Stimulated activated CD8-positive, alpha-beta memory T cell treated with anti-CD3 and anti-CD28 coated beads, Interleukin-15, amount 100 ng/mL, for 24 hours (primary cell): ENCODE measurements at regions not wholly inside any gene's neighbourhood (a gene's known extent, or its start where the extent isn't known, plus 50 kb on each side); places are given as distances from the start of the nearest gene placed in this dataset.
"Not testable (repeated sequence)": the region's sequence is repeated elsewhere in the genome, so short reads cannot be mapped to it uniquely, and the experiment has no call there.

Experiments used
- DNase-seq: peaks from one replicate; pipeline ENCODE4 v3.0.0-alpha.2; 2020; ENCODE audit warnings: low read depth

GRCh38 chr4:181004056-181004455 lies 1239.1 kb upstream of the TENM3 start:
- DNase-seq = no peak

DNA sequence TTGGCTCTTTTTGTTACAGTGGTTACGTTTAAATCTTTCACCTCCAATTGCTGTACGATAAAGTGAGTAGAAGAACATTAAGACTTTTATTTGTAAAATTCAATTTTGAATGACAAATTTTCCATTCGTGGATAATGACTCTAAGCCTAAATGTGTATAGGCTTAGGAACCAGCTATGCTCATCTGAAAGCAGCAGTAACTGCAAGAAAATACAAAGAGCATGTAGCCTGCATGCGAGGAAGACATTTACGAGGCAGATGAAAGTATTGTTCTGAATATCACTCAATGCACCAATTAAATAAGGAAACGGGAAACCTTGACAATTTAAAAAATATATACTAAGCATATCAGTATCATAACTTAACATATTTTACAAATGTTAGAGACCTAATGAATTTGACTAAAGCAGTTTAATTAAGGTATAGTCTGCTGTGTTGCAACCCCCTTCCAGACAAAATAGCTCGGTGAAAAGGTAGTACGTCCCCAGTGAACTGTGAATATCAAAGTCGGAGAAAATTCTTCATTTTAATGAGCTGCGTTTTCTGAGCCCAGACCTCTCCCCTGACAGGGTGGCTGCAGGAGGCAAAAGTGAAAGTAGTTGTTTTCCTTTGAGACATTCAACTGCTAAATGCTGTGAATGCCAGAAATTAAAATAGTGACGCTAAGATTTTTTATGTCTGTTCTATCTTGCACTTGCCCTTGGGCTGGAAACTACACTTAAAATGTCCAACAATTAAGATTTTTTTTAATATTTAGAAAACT lies 1236.5 kb upstream of the TENM3 start:
- no peak for DNase-seq

DNA sequence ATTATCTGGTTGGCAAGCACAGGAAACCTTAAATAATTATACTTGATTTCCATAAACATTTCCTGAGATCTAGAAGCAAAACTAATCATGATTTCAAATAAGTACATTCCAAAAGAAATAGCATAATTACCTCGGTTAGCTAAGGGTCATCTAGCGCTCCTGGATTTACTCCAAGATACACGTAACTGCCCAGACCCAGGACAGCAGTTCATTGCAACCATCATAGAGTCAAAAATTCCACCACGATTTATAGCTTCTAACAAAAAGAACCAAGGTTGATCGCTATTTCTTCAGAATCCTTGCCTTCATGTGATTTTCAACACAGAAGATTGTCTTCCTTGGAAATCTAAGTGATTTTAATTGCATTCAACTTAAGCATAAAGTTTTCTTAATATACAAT lies 1235.5 kb upstream of the TENM3 start:
- DNase-seq = no peak

- no peak for DNase-seq
These were observed 1235.0 kb upstream of the TENM3 start for GRCh38 chr4:181008164-181008563.

GRCh38 chr4:181013162-181013561 lies 1230.0 kb upstream of the TENM3 start:
- DNase-seq = no peak

DNA sequence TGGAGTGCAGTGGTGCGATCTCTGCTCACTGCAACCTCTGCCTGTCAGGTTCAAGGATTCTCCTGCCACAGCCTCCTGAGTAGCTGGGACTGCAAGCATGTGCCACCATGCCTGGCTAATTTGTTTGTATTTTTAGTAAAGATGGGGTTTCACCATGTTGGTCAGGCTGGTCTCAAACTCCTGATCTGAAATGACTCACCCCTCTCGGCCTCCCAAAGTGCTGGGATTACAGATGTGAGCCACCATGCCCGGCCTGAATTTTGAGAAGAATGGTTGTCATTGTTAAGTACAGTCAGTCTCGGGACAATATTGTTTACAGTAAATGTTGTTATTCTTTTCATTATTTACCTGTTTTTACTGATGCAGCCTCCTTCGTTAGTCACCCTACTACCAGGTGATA lies 1226.2 kb upstream of the TENM3 start:
- DNase-seq = no peak

GRCh38 chr4:181018472-181018871 lies 1224.7 kb upstream of the TENM3 start:
- no peak for DNase-seq

- DNase-seq = no peak
These were observed 1224.3 kb upstream of the TENM3 start for GRCh38 chr4:181018913-181019312.

DNA sequence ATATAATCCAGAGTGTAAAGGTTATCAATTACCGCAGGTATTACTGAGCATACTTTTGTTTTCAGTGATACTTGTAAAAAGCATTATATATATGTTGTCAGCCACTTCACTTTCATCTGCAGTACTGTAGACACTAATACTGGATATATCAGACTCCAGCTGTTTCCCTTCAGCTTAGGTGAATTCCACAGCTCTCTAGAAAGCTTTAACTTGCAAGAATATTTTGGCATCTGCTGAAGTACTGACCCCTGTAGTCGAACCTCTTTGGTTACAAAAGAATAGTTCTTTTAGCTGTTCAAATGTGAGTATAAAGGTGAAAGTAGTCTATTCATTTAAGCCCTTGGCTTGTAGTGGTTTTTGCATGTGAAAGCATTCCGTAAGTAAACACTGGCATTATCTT lies 1222.7 kb upstream of the TENM3 start:
- DNase-seq = no peak

DNA sequence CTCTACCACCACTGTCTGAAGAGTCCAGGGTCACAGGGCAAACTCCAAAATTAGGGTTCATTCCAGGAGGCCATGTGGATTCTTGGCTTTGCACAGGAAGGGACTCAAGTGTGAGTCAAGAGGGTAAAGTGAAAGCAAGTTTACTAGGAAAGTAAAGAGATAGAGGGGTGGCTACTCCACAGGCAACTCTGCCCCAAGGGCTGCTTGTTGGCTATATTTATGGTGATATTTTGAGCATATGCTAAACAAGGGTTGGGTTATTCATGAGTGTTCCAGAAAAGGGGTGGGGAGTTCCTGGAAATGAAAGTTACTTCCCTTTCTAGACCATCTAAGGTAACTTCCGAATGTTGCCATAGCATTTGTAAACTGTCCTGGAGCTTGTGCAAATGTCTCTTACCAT lies 1222.0 kb upstream of the TENM3 start:
- DNase-seq = no peak

GRCh38 chr4:181030135-181030921 lies 1212.9 kb upstream of the TENM3 start:
- DNase-seq = not testable (repeated sequence)

DNA sequence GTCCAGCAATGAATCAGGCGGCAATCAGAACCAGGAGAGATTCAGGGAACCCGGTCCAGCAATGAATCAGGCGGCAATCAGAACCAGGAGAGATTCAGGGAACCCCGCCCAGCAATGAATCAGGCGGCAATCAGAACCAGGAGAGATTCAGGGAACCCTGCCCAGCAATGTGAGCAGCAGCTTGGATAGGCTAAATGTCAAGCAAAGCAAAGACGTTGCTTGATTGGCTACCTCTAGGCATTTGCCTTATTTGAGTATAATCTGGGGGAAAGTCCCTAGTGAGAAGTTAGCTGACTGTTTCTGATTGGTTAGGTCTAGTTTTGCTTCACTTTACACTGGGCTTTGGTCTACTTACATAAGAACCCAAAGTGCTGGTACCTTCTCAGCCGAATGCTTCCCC lies 1212.2 kb upstream of the TENM3 start:
- no peak for DNase-seq

DNA sequence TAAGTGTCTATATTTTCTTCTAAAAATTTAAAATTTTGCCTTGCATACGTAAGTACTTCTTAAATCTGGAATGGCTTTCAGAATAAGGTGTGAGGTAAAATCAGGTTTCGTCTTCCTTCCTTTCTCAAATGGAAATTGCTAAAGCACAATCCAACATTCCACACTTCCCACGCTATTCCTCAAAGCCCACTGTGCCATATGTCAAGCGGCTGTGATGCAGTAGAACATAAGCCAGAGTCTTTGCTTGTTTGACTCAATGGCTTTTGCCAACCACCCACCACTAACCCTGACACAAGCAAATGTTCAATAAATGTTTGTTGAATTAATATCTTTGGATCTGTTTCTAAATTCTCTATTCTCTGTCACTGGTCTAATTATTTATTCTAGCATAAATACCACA lies 1199.7 kb upstream of the TENM3 start:
- DNase-seq = no peak

DNA sequence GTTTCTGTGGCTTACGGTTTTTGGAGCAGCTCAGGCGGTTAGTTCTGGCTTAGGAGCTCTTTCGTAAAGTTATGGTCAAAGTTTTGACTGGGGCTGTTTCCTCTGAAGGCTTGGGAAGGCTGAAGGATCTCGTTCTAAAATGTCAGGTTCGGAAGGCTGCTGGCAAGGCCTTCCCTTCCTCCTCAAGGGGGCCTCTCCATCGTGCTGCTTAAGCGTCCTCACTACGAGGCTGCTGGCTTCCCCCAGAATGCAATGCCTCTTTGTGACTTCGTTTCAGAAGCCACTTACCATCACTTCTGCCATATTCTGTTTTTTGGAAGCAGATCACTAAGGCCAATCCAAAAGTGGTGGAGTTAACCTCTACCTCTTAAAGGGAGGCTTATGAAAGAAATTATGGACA lies 1196.4 kb upstream of the TENM3 start:
- DNase-seq = no peak

- no peak for DNase-seq
These were observed 1191.3 kb upstream of the TENM3 start for GRCh38 chr4:181051931-181052330.

DNA sequence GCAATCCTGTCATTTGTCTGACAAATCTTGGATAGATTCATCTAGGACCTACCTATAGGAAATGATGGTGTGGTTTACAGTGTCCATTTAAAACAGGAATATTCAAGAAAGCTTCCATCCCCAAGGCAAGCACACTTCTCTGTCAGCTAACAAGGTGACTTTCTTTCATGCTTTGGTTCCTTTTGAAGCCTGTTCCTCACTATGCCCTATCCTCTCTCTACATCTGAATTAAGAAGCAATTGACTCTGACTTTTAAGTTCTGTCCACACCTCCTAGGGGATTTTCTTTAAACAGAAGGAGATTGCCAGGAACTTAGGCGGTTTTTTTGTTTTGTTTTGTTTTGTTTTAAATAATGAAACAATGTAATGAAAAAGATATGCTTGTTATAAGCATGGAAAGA lies 1181.4 kb upstream of the TENM3 start:
- no peak for DNase-seq

- DNase-seq = no peak
These were observed 1180.0 kb upstream of the TENM3 start for GRCh38 chr4:181063212-181063611.

DNA sequence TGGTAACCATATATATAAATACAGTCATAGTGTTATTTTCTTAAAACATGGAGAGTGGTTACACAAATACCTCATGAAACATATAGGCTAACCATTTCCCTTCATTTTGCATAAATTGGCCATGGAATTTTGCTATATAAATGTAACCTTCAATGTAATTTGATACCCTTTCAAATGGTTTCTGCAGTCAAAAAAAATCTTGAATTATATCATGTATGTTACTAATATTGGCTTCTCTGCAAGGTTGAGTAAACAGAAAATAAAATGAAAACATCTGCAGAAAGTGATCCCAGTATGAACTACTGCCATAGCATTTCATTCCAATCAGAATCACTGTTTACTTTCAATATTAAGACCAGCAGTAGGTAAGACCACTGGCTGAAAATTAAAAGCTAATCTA lies 1165.9 kb upstream of the TENM3 start:
- DNase-seq = no peak

GRCh38 chr4:181078196-181078595 lies 1165.0 kb upstream of the TENM3 start:
- no peak for DNase-seq

DNA sequence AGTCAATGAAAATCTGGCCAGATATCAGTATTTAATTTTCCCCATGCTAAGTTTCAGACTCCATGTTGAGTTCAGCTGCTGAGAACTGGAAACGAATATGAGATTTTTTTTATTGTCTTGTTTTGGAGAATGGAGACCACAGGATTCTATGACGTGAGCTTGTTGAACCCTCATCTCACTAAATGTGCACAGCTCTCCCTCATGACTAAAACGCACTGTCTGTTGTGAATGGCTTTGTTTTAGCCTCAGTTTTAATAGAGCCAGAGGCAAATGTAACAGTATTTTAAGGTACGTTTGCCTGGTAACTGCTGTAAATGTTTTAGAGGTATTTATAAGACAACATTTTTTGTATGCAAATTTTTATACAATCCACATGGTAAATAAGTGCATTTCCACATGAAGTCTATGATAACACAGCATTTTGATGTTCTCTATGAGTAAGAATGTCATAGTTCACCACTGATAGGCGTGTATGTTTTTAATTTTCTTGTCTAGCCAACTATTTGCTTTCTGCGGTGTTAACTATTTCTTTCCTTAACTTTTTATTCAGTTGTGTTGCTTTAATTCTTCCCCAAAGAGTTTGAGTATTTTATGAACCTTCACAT lies 1159.3 kb upstream of the TENM3 start:
- DNase-seq = no peak

- DNase-seq = no peak
These were observed 1157.6 kb upstream of the TENM3 start for GRCh38 chr4:181085557-181085956.

DNA sequence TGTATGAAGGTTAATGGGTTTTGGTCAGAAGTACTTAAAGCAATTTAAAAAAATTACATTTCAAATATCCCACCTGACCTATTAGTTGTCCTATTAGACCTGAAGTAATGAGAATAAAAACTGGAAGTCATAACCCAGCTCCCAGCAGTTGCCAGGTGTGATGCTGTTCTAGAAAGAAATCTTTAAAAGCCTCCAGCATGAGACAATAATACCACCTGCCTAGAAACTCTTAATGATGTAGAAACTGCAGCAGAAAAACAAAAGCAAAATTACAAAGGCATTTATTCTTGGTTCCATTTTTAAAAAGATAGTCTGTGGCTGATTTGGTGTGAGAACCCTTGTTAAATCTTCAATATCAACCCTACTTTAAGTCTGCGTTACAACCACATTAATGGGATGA lies 1137.7 kb upstream of the TENM3 start:
- DNase-seq = no peak

DNA sequence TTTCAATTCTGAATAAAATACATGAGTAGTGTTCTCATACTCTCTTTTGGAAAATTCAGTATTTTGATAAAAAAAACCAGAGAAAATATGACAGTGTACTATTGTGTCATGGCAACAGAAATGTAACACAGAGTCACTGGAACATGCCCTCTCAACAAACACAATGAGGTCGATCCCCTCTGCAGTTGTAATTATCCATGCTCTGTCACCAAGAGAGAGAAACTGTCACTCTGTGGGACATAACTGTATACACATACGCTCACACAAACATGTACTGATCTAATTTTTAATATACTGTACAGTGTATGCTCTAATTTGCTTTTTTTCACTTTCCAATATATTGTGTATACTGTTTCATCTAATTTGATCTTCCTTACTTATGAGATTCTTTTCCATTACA lies 1136.8 kb upstream of the TENM3 start:
- DNase-seq = no peak
